Uterus (tissue), 3 donors: ENCODE measurements at regions not wholly inside any gene's neighbourhood (a gene's known extent, or its start where the extent isn't known, plus 50 kb on each side); places are given as distances from the start of the nearest gene placed in this dataset.

Experiments
- DNase-seq, 2 donors: peaks; one replicate each; pipeline ENCODE4 v3.0.0-alpha.2; 2019 to 2020
- H3K27ac ChIP-seq, 2 donors: fragments of 200-600 bp; sonication (generic); 1 replicate in 1 of 2; 2 replicates in 1 of 2; pipeline ENCODE4 v1.5.1; 2016 to 2018
- H3K27me3 ChIP-seq, 2 donors: fragments of 200-600 bp; sonication (generic); one replicate each; pipeline ENCODE4 v1.5.1; 2018 to 2019; ENCODE audit warnings: control low read depth in 1 of 2
- H3K36me3 ChIP-seq, 2 donors: fragments of 200-600 bp; sonication (generic); one replicate each; pipeline ENCODE4 v1.5.1; 2019; ENCODE audit warnings: control low read depth in 1 of 2
- H3K4me1 ChIP-seq, 2 donors: fragments of 200-600 bp; sonication (generic); one replicate each; pipeline ENCODE4 v1.5.1; 2018 to 2019; ENCODE audit warnings: control low read depth in 1 of 2
- H3K4me3 ChIP-seq, 2 donors: fragments of 200-600 bp; sonication (generic); 1 replicate in 1 of 2; 2 replicates in 1 of 2; pipeline ENCODE4 v1.5.1; 2018 to 2019; ENCODE audit warnings: mild to moderate bottlenecking in 1 of 2
- H3K9me3 ChIP-seq, 2 donors: fragments of 200-600 bp; sonication (generic); one replicate each; pipeline ENCODE4 v1.5.1; 2019; ENCODE audit warnings: control low read depth in 1 of 2
- CTCF ChIP-seq, 4 experiments: fragments of 200-600 bp in 2 of 4; fragments of 450-650 bp in 2 of 4; sonication (generic) in 2 of 4; IDR thresholded peaks; one replicate each; pipeline ENCODE4 v1.5.1; 2016 to 2019; ENCODE audit warnings: antibody characterized with exemption in 4 of 4, mild to moderate bottlenecking in 2 of 4, moderate library complexity in 1 of 4
- POLR2A ChIP-seq, 2 donors: fragments of 450-650 bp; IDR thresholded peaks; one replicate each; pipeline ENCODE4 v1.6.1; 2016; ENCODE audit warnings: antibody characterized with exemption in 2 of 2, mild to moderate bottlenecking in 1 of 2, moderate library complexity in 1 of 2
- intact Hi-C: fragments of 100-400 bp; cut with DNase I; formaldehyde crosslinking; loops from one replicate; pipeline ENCODE4 v1.15.1; 2023; ENCODE audit warnings: low total_unique reads
- donor health status: DM: yes; HTN: yes; CAD: no.

- DNase-seq = no peak
- H3K4me3 ChIP-seq = no peak overlapping the region
- H3K27me3 ChIP-seq = no peaks in the 10 kb centered on the region
- no peak overlapping the region for H3K27ac ChIP-seq
- H3K4me1 ChIP-seq = no peaks in the 10 kb centered on the region
- TF ChIP-seq CTCF (IDR thresholded peaks at IDR 0.05) (peak in 3 of 4 experiments; percentile 6 to 17 (median 15)), POLR2A (IDR thresholded peaks at IDR 0.05) (no peak)
- no peaks in the 10 kb centered on the region for H3K36me3 ChIP-seq
- no peaks in the 10 kb centered on the region for H3K9me3 ChIP-seq
- intact Hi-C loops = no loop called here
These were observed 60.8 kb upstream of the CCDC179 start for GRCh38 chr11:22920939-22921565.

GRCh38 chr11:22922672-22923071 is 62.4 kb upstream of the CCDC179 start:
- no peak overlapping the region for H3K4me3 ChIP-seq
- DNase-seq = no peak
- H3K27me3 ChIP-seq = no peaks in the 10 kb centered on the region
- no peaks in the 10 kb centered on the region for H3K4me1 ChIP-seq
- intact Hi-C loops = no loop called here
- no peaks in the 10 kb centered on the region for H3K36me3 ChIP-seq
- H3K9me3 ChIP-seq = no peaks in the 10 kb centered on the region
- no peak for TF ChIP-seq POLR2A (IDR thresholded peaks at IDR 0.05)
- no peak for TF ChIP-seq CTCF (IDR thresholded peaks at IDR 0.05)
- no peak overlapping the region for H3K27ac ChIP-seq

- intact Hi-C loops = no loop called here
These were observed 63.3 kb upstream of the CCDC179 start for GRCh38 chr11:22923561-22923960.

GRCh38 chr11:22926341-22926740 is 66.1 kb upstream of the CCDC179 start:
- Histone ChIP-seq H3K27ac (no peak overlapping the region), H3K4me1 (no peaks in the 10 kb centered on the region), H3K4me3 (no peak overlapping the region), H3K27me3 (no peaks in the 10 kb centered on the region), H3K36me3 (no peaks in the 10 kb centered on the region), H3K9me3 (no peaks in the 10 kb centered on the region)
- no peak for DNase-seq
- intact Hi-C loops = no loop called here
- TF ChIP-seq CTCF (IDR thresholded peaks at IDR 0.05) (no peak), POLR2A (IDR thresholded peaks at IDR 0.05) (no peak)

More at GRCh38 chr11:22923561-22923960, 63.3 kb upstream of the CCDC179 start:
- no peak for DNase-seq
- no peaks in the 10 kb centered on the region for H3K36me3 ChIP-seq
- no peaks in the 10 kb centered on the region for H3K9me3 ChIP-seq
- no peaks in the 10 kb centered on the region for H3K4me1 ChIP-seq
- H3K27me3 ChIP-seq = no peaks in the 10 kb centered on the region
- H3K4me3 ChIP-seq = no peak overlapping the region
- no peak overlapping the region for H3K27ac ChIP-seq
- TF ChIP-seq POLR2A (IDR thresholded peaks at IDR 0.05) (no peak), CTCF (IDR thresholded peaks at IDR 0.05) (no peak)

- Histone ChIP-seq H3K36me3 (no peaks in the 10 kb centered on the region), H3K4me1 (no peaks in the 10 kb centered on the region), H3K27me3 (no peaks in the 10 kb centered on the region), H3K27ac (no peak overlapping the region), H3K4me3 (no peak overlapping the region), H3K9me3 (no peaks in the 10 kb centered on the region)
- intact Hi-C loops = no loop called here
- no peak for DNase-seq
- TF ChIP-seq POLR2A (IDR thresholded peaks at IDR 0.05) = no peak
- TF ChIP-seq CTCF (IDR thresholded peaks at IDR 0.05) = no peak
These were observed 67.5 kb upstream of the CCDC179 start for GRCh38 chr11:22927793-22928192.
